GM08714 (cell line): ENCODE measurements at regions not wholly inside any gene's neighbourhood (a gene's known extent, or its start where the extent isn't known, plus 50 kb on each side); places are given as distances from the start of the nearest gene placed in this dataset.
"Not testable (repeated sequence)": the region's sequence is repeated elsewhere in the genome, so short reads cannot be mapped to it uniquely, and the experiment has no call there.

Experiments used
- H3K4me3 ChIP-seq: fragments of 200-500 bp; sonication (Bioruptor generic); 2 replicates; pipeline ENCODE4 v1.5.1; 2014; ENCODE audit warnings: mild to moderate bottlenecking, low read length, inconsistent platforms
- ZNF274 ChIP-seq: IDR thresholded peaks from 2 replicates; pipeline ENCODE4 v1.6.1; 2012; ENCODE audit warnings: mild to moderate bottlenecking, low read depth, low read length

DNA sequence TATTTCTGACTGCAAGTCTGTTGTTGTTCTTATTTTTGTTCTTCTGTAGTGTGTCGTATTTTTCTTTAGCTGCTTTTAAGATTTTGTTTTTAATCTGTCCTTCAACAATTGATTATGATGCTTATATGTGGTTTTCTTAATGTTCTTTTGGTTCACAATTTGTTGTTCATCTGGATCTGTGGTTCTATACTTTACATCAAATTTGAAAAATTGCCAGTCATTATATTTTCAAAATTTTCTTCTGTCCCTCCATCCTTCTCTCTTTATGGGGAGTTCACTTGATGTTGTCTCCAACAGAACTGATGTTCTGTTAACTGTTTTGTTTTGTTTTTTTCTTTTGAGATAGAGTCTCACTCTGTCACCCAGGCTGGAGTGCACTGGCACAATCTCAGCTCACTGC lies 378.5 kb upstream of the CD180 start:
- no peak for TF ChIP-seq ZNF274
- no peak overlapping the region for H3K4me3 ChIP-seq

- no peak for TF ChIP-seq ZNF274
- no peak overlapping the region for H3K4me3 ChIP-seq
Observed at GRCh38 chr5:67561151-67561932, 364.7 kb upstream of the CD180 start.

DNA sequence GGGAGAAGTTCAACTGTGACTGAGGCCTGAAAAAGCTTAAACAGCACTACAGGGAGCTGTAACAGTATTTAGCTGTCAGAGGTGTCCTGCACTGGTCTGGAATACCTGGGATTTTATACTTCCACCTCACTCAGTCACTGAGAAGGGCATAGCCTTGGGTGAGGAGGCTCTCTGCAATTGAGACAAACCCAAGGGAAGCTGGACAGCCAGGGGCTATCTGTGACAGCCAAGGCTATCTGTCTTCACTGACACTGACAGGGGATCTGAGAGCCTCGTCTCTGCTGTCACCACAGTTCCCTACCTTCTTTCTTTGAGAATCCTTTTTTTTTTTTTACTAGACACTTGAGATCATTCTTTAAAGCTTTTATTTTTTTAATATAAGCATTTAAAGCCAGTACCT lies 356.2 kb upstream of the CD180 start:
- no peak for TF ChIP-seq ZNF274
- no peak overlapping the region for H3K4me3 ChIP-seq

- no peak for TF ChIP-seq ZNF274
- H3K4me3 ChIP-seq = no peak overlapping the region
Observed at GRCh38 chr5:67549947-67550346, 353.3 kb upstream of the CD180 start.

DNA sequence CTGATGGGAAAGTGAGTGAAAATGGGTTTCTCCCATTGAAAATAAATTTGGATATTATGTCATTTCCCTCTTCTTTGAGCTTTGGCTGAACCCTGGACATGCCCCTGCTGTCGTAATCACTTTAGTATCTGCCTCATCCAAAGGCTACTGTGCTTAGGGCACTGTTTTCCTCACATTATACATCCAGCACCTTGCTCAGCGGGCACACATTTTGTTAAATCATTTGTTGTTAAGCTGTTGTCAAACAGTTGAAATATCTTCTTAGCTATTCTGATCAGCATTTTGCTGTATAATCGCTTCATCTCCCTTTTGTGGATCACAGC lies 352.7 kb upstream of the CD180 start:
- no peak for TF ChIP-seq ZNF274
- H3K4me3 ChIP-seq = no peak overlapping the region

DNA sequence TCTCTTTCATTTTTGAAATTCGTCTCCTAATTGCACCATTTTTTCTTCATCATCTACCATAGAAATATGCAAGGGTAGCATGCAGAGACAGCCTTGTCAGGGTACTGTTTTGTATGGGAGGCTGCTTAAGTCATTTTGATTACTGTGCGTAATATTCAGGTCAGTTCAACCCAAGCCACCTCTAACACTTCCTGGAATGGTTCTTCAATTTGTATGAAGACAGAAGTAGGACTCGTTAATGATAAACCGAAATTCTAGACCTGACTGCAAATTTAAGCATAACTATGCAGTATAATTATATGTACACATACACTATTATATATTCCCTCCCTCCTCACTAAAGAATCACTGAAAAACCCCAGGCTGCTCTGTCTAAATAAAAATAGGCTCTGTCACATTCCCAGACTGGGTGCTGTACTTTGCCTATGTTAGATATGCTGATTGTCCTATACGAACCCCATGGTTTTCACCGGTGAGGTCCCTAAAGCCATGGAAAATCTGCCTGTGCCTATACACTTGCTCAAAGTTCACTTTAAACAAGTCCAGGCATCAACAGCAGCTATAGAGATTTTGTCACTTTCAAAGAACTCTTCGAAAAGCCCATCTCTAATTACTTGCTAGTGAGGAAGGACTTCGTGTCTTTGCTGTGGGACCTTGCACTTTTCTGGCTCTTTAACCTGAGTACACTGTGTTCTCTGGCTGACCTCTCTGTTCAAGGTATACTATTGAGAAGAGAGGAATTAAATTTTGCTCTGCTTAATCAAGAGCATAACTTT lies 352.1 kb upstream of the CD180 start:
- TF ChIP-seq ZNF274 = no peak
- no peak overlapping the region for H3K4me3 ChIP-seq

DNA sequence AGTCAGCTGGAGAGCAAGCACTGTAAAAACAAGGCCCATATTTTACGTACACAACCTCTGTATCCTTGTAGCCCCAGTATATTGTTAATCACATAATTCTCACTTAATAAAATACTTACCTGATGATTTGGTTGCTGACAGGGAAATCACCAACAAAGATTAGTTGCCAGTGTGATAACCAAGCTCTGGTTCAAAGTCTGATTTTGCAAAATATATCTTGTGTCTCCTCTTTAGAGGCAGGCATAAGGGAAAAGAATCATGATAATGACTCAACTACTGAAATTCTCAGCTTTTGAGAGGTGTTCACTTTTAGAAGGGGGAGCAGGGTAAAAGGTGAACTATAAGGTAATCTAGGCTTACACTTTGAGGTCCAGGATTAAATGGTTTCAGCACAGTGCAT lies 351.1 kb upstream of the CD180 start:
- no peak for TF ChIP-seq ZNF274
- H3K4me3 ChIP-seq = no peak overlapping the region

DNA sequence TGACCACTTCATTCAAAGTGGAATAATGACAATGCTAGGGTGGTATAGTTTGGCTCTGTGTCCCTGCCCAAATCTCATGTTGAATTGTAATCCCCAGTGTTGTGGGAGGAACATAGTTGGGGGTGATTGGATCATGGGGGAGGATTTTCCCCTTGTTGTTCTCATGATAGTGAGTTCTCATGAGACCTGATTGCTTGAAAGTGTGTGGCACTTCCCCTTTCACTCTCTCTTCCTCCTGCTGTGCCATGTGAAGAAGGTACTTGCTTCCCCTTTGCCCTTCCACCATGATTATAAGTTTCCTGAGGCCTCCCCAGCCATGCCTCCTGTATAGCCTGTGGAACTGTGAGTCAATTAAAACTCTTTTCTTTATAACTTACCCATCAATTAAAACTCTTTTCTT lies 348.3 kb upstream of the CD180 start:
- not testable (repeated sequence) for H3K4me3 ChIP-seq

DNA sequence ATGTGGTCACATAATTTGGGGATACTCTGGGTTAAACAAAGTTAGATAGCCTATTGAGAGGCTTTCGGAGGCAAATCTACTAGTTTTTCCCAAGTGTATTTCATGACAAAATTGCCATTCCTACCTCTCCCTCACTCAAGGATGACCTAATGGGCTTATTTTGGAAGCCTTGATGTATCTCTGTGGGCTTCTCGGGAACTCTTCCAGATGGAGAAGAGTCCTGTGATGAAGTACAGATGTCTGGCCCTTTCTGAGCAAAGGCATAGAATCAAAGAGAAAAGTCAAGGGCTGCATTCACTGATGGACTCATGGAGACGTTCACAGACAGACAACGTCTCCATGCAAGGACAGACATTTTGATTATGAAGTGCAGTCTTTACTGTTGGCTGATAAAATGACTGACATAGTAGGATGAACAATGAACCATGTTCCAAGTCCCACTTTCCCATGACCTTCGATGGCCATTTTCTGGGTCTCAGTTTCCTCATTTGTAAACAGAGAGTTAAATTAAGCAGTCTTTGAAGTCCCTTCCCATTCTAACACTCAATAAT lies 347.2 kb upstream of the CD180 start:
- no peak overlapping the region for H3K4me3 ChIP-seq
- TF ChIP-seq ZNF274 = no peak

DNA sequence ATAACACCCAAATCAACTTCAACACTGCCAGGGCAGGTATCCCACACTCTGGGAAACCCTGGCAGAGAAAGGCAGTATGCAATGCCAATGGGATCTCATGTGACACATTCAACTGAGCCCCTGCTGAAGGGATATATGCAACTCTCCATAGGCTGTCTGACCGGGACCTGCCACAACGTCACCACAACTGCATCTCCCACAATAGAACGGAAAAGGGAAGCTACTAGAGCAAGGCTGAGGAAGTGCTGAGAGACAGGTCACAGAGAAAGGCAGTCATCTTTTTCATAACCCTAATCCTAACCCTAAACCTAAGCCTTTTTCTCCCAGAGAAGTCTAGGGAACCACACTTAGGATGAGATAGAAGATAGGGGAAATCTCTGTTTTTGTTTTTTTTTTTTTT lies 345.9 kb upstream of the CD180 start:
- TF ChIP-seq ZNF274 = no peak
- H3K4me3 ChIP-seq = no peak overlapping the region

DNA sequence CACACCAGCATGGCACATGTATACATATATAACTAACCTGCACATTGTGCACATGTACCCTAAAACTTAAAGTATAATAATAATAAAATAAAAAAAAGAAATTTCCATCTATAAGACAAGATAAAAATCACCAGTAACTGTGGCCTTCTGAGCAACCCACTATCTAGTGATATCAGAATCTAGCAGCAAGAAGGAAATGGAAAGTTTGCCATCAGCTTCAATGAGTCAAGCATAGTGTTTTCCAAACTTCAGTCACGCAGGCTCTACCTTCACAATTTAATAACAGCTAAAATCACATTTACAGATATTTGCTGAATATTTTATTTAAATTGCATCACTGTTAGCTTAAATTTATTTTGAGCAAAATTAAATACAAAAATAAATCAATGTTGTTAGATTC lies 345.3 kb upstream of the CD180 start:
- no peak overlapping the region for H3K4me3 ChIP-seq
- no peak for TF ChIP-seq ZNF274

GRCh38 chr5:67538855-67539506 lies 342.4 kb upstream of the CD180 start:
- H3K4me3 ChIP-seq = no peak overlapping the region
- TF ChIP-seq ZNF274 = no peak

DNA sequence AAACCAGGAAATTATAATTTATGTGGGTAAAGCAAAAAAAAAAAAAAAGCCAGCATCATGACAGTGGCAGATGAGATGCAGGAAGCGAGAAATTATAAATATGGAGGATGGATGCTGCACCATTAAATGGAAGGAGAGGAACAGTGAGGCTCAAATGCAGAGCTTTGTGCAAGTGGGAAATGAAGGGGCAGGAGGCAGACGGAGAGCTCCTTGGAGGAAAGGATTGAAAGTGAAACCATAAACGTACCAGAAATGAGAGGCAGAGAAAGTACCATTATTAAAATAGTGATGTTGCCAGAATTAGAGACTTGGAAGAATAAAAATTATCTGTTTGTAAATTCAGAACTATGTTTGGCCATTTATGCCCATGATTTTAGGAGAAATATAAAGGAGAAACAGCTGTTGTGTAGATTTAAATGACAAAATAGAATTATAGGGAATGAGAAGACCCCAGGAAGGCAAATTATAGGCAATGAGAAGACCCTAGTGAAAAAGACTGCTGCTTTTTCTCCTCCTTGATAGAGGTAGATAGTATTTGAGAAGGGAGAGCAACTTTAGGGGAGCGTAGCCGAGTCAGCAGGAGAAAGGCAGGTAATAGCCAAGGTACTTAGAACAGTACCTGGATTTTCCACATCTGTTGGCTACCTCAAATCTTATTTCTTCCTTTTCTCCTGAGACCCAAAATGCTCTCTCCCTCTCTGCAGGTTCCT lies 341.0 kb upstream of the CD180 start:
- no peak for TF ChIP-seq ZNF274
- no peak overlapping the region for H3K4me3 ChIP-seq

- TF ChIP-seq ZNF274 = no peak
- H3K4me3 ChIP-seq = no peak overlapping the region
Observed at GRCh38 chr5:67536866-67537265, 340.3 kb upstream of the CD180 start.
